ENCODE measurements at regions not wholly inside any gene's neighbourhood (a gene's known extent, or its start where the extent isn't known, plus 50 kb on each side); places are given as distances from the start of the nearest gene placed in this dataset.
A peak's percentile ranks its signal among the peaks of the same experiment; 100 is the strongest.
"Not testable (repeated sequence)": the region's sequence is repeated elsewhere in the genome, so short reads cannot be mapped to it uniquely, and the experiment has no call there.

GRCh38 chr6:118367314-118367713 lies 180.8 kb upstream of the PLN start:
- DNase-seq = no peak

DNA sequence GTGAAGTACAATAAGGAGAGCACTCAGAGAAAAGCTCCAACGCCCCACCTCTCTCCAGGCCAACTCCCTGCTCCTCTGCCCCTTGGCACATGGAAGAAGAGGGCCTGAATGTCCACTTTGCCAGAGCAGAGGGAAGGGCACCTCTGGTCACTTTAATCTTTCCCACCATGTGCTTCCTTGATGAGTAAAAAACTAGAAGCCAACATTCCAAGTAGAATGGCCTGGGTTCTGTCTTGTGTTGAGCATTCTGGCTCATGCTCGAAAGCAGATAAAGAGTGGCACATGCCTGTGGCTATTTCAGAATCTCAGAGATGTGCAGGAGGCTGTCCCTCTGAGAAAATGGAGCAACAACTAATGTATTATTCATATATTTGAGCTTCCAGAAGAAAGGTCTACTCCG lies 177.4 kb upstream of the PLN start:
- DNase-seq = no peak

GRCh38 chr6:118371955-118372354 lies 176.1 kb upstream of the PLN start:
- no peak for DNase-seq

GRCh38 chr6:118372413-118372812 lies 175.7 kb upstream of the PLN start:
- no peak for DNase-seq

GRCh38 chr6:118377711-118378414 lies 170.2 kb upstream of the PLN start:
- peak; percentile 24 for DNase-seq

DNA sequence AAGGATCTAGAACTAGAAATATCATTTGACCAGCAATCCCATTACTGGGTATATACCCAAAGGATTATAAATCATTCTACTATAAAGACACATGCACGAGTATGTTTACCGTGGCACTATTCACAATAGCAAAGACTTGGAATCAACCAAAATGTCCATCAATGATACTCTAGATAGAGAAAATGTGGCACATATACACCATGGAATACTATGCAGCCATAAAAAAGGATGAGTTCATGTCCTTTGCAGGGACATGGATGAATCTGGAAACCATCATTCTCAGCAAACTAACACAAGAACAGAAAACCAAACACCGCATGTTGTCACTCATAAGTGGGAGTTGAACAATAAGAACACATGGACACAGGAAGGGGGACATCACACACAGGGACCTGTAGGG lies 167.5 kb upstream of the PLN start:
- DNase-seq = not testable (repeated sequence)

- DNase-seq = no peak
These were observed 166.0 kb upstream of the PLN start for GRCh38 chr6:118382126-118382525.

- DNase-seq = no peak
These were observed 164.2 kb upstream of the PLN start for GRCh38 chr6:118383924-118384323.

GRCh38 chr6:118386975-118387374 lies 161.1 kb upstream of the PLN start:
- DNase-seq = no peak

- DNase-seq = no peak
These were observed 160.0 kb upstream of the PLN start for GRCh38 chr6:118387921-118388701.

DNA sequence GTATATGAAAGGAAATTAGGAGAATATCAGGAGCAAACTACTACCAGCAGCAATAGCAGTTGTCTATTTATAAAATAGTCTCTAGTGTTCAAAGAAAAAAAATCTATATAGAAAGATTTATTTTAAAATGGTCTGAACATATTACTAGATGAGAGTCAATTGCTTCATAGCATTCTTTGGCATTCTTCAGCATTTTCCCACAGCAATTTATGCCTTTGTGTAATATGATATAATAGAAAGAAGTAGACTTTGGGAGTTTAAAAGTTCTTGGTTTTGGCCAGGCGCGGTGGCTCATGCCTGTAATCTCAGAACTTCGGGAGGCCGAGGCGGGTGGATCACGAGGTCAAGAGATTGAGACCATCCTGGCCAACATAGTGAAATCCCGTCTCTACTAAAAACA lies 157.0 kb upstream of the PLN start:
- DNase-seq = no peak

DNA sequence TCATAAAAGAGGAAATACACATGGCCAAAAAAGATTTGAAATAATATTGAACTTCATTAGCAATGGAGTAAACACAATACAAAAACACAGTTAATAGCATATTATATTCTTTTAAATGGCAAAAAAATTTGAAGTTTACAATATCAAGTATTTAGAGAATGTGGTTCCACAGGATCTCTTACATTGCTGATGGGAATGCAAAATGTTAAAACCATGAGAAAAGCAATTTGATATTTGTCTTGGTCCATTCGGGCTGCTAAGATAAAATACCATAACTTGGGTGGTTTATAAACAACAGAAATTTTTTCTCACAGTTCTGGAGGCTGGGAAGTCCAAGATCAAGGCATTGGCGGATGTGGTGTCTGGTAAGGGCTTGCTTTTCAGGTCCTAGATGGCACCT lies 154.0 kb upstream of the PLN start:
- no peak for DNase-seq

- DNase-seq = no peak
These were observed 151.1 kb upstream of the PLN start for GRCh38 chr6:118396969-118397368.

DNA sequence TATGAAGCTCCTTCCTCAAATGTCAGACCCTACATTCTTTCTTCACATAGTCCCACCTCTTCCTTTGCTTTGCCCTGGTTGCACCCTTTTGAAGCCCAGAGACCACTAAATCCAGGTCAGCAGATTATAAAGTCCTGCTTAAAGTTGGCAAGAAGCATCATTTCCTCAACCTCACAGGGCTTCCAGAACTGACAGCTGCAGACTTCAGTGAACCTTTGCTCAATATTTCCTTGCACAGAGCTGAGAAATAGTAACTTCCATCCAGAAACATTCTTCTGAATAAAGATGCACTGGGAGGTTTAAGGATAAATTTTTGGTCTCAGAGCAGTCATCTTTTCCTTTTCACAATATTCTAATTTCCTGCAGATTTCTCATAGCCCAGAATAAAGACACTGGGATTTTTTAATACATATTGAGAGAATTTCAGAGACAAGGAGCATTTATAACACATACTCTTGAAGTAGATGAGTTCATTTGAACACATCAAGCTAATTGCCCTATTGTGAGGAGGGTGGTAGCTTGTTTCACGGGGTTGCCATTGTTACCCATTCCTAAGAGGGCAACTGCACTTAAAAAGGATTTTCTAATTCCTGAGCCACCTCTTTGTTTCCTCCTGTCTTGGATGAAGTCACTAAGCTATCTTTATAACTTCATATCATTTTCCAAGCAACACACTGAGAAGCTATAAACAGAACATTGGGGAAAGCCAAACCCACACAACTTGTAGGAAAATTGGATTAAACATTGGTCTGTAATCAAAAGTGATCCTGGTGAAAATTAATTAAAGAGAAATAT lies 150.2 kb upstream of the PLN start:
- DNase-seq = no peak

GRCh38 chr6:118400098-118400497 lies 148.0 kb upstream of the PLN start:
- no peak for DNase-seq

GRCh38 chr6:118400582-118400981 lies 147.5 kb upstream of the PLN start:
- no peak for DNase-seq

DNA sequence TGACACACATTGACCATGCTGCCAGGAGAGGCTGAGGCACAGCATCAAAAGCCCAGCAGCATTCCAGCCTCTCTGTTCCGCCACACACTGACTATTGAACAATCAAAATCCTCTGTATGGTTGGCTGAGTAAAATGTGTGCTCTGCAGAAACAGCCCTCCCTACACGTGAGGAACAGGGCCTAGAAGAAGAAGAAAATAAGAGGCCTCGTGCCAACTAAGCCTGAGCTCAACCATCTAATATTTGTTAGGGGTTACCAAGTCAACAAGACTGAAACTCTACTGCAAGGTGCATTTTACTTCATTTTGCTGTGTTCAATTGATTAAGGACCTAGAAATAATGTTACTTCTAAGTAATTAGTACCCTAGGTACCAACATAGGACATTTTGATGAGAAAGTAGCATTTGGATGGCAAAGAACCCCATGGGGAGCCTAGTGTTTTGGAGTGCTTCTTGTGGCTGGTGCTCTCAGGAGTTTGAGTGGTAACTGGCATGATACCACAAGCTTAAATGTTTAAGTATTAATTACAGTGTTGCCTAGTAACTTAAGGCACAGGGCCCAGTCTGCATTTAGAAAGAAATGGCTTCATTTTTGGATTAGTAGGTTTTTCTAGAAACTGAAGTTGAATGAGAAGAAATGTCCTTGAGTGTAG lies 146.6 kb upstream of the PLN start:
- no peak for DNase-seq

GRCh38 chr6:118403036-118403435 lies 145.1 kb upstream of the PLN start:
- no peak for DNase-seq

- no peak for DNase-seq
These were observed 139.2 kb upstream of the PLN start for GRCh38 chr6:118408863-118409262.

GRCh38 chr6:118410001-118410400 lies 138.1 kb upstream of the PLN start:
- DNase-seq = no peak

All from NCI-H526 treated with DMSO at 0.1 percent for 48 hours (cell line).